OCI-LY1 (cell line): ENCODE measurements at regions not wholly inside any gene's neighbourhood (a gene's known extent, or its start where the extent isn't known, plus 50 kb on each side); places are given as distances from the start of the nearest gene placed in this dataset.

Experiments used
- H2AFZ ChIP-seq: fragments of 200-600 bp; sonication (generic), shearing (Covaris generic); 2 replicates; pipeline ENCODE4 v1.6.0; 2014; ENCODE audit warnings: antibody characterized with exemption, mild to moderate bottlenecking, low read length
- H3F3A ChIP-seq: fragments of 200-600 bp; sonication (generic), shearing (Covaris generic); 2 replicates; pipeline ENCODE4 v1.6.0; 2014; ENCODE audit warnings: mild to moderate bottlenecking, antibody characterized with exemption, low read length, moderate library complexity; ENCODE audit not compliant: insufficient read depth
- H3K27ac ChIP-seq: fragments of 200-600 bp; sonication (generic); 2 replicates; pipeline ENCODE4 v1.5.1; 2014; ENCODE audit warnings: low read length, mixed run types, mild to moderate bottlenecking, low read depth; ENCODE audit not compliant: poor library complexity, severe bottlenecking
- H3K27me3 ChIP-seq: fragments of 200-600 bp; sonication (generic); 2 replicates; pipeline ENCODE4 v1.6.0; 2014; ENCODE audit warnings: antibody characterized with exemption, mild to moderate bottlenecking, low read length, moderate library complexity; ENCODE audit not compliant: insufficient read depth
- H3K36me3 ChIP-seq: fragments of 200-600 bp; sonication (generic); 2 replicates; pipeline ENCODE4 v1.6.1; 2014; ENCODE audit warnings: mild to moderate bottlenecking, antibody characterized with exemption, low read length, moderate library complexity, mixed read lengths; ENCODE audit not compliant: insufficient read depth
- H3K4me1 ChIP-seq: fragments of 200-600 bp; sonication (generic); 2 replicates; pipeline ENCODE4 v1.5.1; 2014; ENCODE audit warnings: mild to moderate bottlenecking, low read length, moderate library complexity; ENCODE audit not compliant: insufficient read depth, severe bottlenecking
- H3K4me2 ChIP-seq: fragments of 200-600 bp; sonication (generic), shearing (Covaris generic); 2 replicates; pipeline ENCODE4 v1.6.1; 2014; ENCODE audit warnings: low read length
- H3K4me3 ChIP-seq: fragments of 200-600 bp; sonication (generic); 2 replicates; pipeline ENCODE4 v1.5.1; 2014; ENCODE audit warnings: low read length, low read depth, mild to moderate bottlenecking, mixed read lengths; ENCODE audit not compliant: poor library complexity, severe bottlenecking
- H3K79me2 ChIP-seq: fragments of 200-600 bp; shearing (Covaris generic); 2 replicates; pipeline ENCODE4 v1.6.1; 2016; ENCODE audit warnings: mixed run types, low read length, mixed read lengths; ENCODE audit not compliant: insufficient read depth
- H3K9ac ChIP-seq: fragments of 200-600 bp; sonication (generic), shearing (Covaris generic); 2 replicates; pipeline ENCODE4 v1.6.1; 2014; ENCODE audit warnings: mild to moderate bottlenecking, low read length, mixed read lengths
- H3K9me2 ChIP-seq: fragments of 200-600 bp; sonication (generic), shearing (Covaris generic); 2 replicates; pipeline ENCODE4 v1.6.1; 2014; ENCODE audit warnings: low read depth, mild to moderate bottlenecking, low read length, mixed read lengths
- H3K9me3 ChIP-seq: fragments of 200-600 bp; shearing (Covaris generic); 2 replicates; pipeline ENCODE4 v1.6.1; 2014; ENCODE audit warnings: low read length, mixed read lengths
- H4K20me1 ChIP-seq: fragments of 200-600 bp; sonication (generic), shearing (Covaris generic); 2 replicates; pipeline ENCODE4 v1.6.0; 2016; ENCODE audit warnings: mild to moderate bottlenecking, low read length; ENCODE audit not compliant: insufficient read depth
- CTCF ChIP-seq: fragments of 200-600 bp; sonication (generic), shearing (Covaris generic); IDR thresholded peaks from 2 replicates; pipeline ENCODE4 v1.5.1; 2017; ENCODE audit warnings: mild to moderate bottlenecking, antibody characterized with exemption, low read length, moderate library complexity, mixed read lengths
- EZH2 ChIP-seq: fragments of 200-600 bp; sonication (generic), shearing (Covaris generic); IDR thresholded peaks from 2 replicates; pipeline ENCODE4 v1.8.0; 2017; ENCODE audit warnings: borderline replicate concordance, mixed run types, mild to moderate bottlenecking, antibody characterized with exemption, low read length, moderate library complexity, mixed read lengths

GRCh38 chr4:11548597-11549082 is 119.9 kb upstream of the HS3ST1 start:
- H3K79me2 ChIP-seq = no peaks in the 10 kb centered on the region
- H3K4me3 ChIP-seq = no peak overlapping the region
- H3K4me1 ChIP-seq = no peaks in the 10 kb centered on the region
- no peaks in the 10 kb centered on the region for H3K9me2 ChIP-seq
- no peak overlapping the region for H3K9ac ChIP-seq
- H4K20me1 ChIP-seq = no peaks in the 10 kb centered on the region
- no peaks in the 10 kb centered on the region for H3K9me3 ChIP-seq
- no peak overlapping the region for H3K4me2 ChIP-seq
- no peaks in the 10 kb centered on the region for H3F3A ChIP-seq
- no peaks in the 10 kb centered on the region for H3K27me3 ChIP-seq
- H3K27ac ChIP-seq = no peak overlapping the region
- TF ChIP-seq CTCF = no peak
- no peak for TF ChIP-seq EZH2
- H3K36me3 ChIP-seq = no peaks in the 10 kb centered on the region
- H2AFZ ChIP-seq = no peak overlapping the region

- H3K79me2 ChIP-seq = no peaks in the 10 kb centered on the region
- H3K27ac ChIP-seq = no peak overlapping the region
- no peaks in the 10 kb centered on the region for H3K9me3 ChIP-seq
- no peaks in the 10 kb centered on the region for H3K27me3 ChIP-seq
- H3F3A ChIP-seq = no peaks in the 10 kb centered on the region
- no peak overlapping the region for H3K4me3 ChIP-seq
- no peak overlapping the region for H3K9ac ChIP-seq
- no peaks in the 10 kb centered on the region for H3K4me1 ChIP-seq
- no peaks in the 10 kb centered on the region for H3K9me2 ChIP-seq
- TF ChIP-seq EZH2 (no peak), CTCF (no peak)
- no peak overlapping the region for H3K4me2 ChIP-seq
- H2AFZ ChIP-seq = no peak overlapping the region
- no peaks in the 10 kb centered on the region for H4K20me1 ChIP-seq
- no peaks in the 10 kb centered on the region for H3K36me3 ChIP-seq
Observed at GRCh38 chr4:11546391-11547175, 117.9 kb upstream of the HS3ST1 start.

GRCh38 chr4:11545651-11546050 is 117.0 kb upstream of the HS3ST1 start:
- H3K4me1 ChIP-seq = no peaks in the 10 kb centered on the region
- no peak overlapping the region for H2AFZ ChIP-seq
- no peaks in the 10 kb centered on the region for H3K36me3 ChIP-seq
- H3K4me2 ChIP-seq = no peak overlapping the region
- no peak overlapping the region for H3K4me3 ChIP-seq
- H3K9me3 ChIP-seq = no peaks in the 10 kb centered on the region
- no peaks in the 10 kb centered on the region for H4K20me1 ChIP-seq
- TF ChIP-seq EZH2 = no peak
- no peak for TF ChIP-seq CTCF
- no peaks in the 10 kb centered on the region for H3F3A ChIP-seq
- no peaks in the 10 kb centered on the region for H3K9me2 ChIP-seq
- H3K27ac ChIP-seq = no peak overlapping the region
- H3K79me2 ChIP-seq = no peaks in the 10 kb centered on the region
- no peaks in the 10 kb centered on the region for H3K27me3 ChIP-seq
- H3K9ac ChIP-seq = no peak overlapping the region
